WTC11 (cell line): ENCODE measurements at regions not wholly inside any gene's neighbourhood (a gene's known extent, or its start where the extent isn't known, plus 50 kb on each side); places are given as distances from the start of the nearest gene placed in this dataset.

Source experiments
- ATAC-seq: fragments of 200-7000 bp; cut with Tn5 transposase; 2 replicates; pipeline ENCODE4 v1.10.0; 2021; ENCODE audit warnings: mild to moderate bottlenecking, moderate library complexity
- CTCF ChIA-PET: fragments of 300-600 bp; sonication (Branson Sonifier 250); formaldehyde crosslinking; loops from one replicate; lab custom pipeline; 2021; ENCODE audit warnings: antibody characterized with exemption; lab: Charles Lee
- POLR2A ChIA-PET: fragments of 350-600 bp; sonication (Branson Sonifier 250); formaldehyde crosslinking; loops from one replicate; lab custom pipeline; 2021; ENCODE audit warnings: antibody characterized with exemption; lab: Charles Lee
- DNase-seq: peaks from one replicate; pipeline ENCODE4 v3.0.0; 2021; ENCODE audit warnings: low spot score
- H3K27ac Mint-ChIP-seq: 2 replicates; pipeline ENCODE4 v1.8.0; 2021; ENCODE audit warnings: mixed read lengths
- H3K27me3 Mint-ChIP-seq: 2 replicates; pipeline ENCODE4 v1.8.0; 2021; ENCODE audit warnings: low read depth, mild to moderate bottlenecking, moderate library complexity, mixed read lengths
- H3K36me3 Mint-ChIP-seq: 2 replicates; pipeline ENCODE4 v1.8.0; 2021; ENCODE audit warnings: mixed read lengths
- H3K4me1 Mint-ChIP-seq: 2 replicates; pipeline ENCODE4 v1.8.0; 2022; ENCODE audit warnings: mixed read lengths
- H3K4me3 Mint-ChIP-seq: 2 replicates; pipeline ENCODE4 v1.8.0; 2021; ENCODE audit warnings: mild to moderate bottlenecking, moderate library complexity, mixed read lengths
- H3K9me3 Mint-ChIP-seq: 2 replicates; pipeline ENCODE4 v1.8.0; 2021; ENCODE audit warnings: mixed read lengths
- CBFB ChIP-seq: sonication (generic); formaldehyde crosslinking; IDR thresholded peaks from 2 replicates; pipeline ENCODE4 v1.8.1; 2022; ENCODE audit warnings: mild to moderate bottlenecking, low read depth, missing genetic modification reagents
- CREB1 ChIP-seq: sonication (generic); formaldehyde crosslinking; IDR thresholded peaks from 2 replicates; pipeline ENCODE4 v1.8.0; 2023; ENCODE audit warnings: mild to moderate bottlenecking, missing genetic modification reagents
- E2F5 ChIP-seq: sonication (generic); formaldehyde crosslinking; IDR thresholded peaks from 2 replicates; pipeline ENCODE4 v1.8.1; 2022; ENCODE audit warnings: mild to moderate bottlenecking, moderate library complexity, missing genetic modification reagents
- ELF4 ChIP-seq: sonication (generic); formaldehyde crosslinking; IDR thresholded peaks from 2 replicates; pipeline ENCODE4 v1.8.1; 2022; ENCODE audit warnings: low read depth, mild to moderate bottlenecking, moderate library complexity, missing genetic modification reagents
- FOXK1 ChIP-seq: sonication (generic); formaldehyde crosslinking; IDR thresholded peaks from 2 replicates; pipeline ENCODE4 v1.8.0; 2022; ENCODE audit warnings: mild to moderate bottlenecking, moderate library complexity, missing genetic modification reagents
- GTF2I ChIP-seq: fragments of 250-450 bp; sonication (Bioruptor Pico); conservative IDR thresholded peaks from 2 replicates; pipeline ENCODE4 v1.4.0; 2021; ENCODE audit warnings: mild to moderate bottlenecking
- HMGA2 ChIP-seq: fragments of 250-450 bp; sonication (Bioruptor Pico); IDR thresholded peaks from 2 replicates; pipeline ENCODE4 v1.4.0; 2021; ENCODE audit warnings: mild to moderate bottlenecking, moderate library complexity
- MAX ChIP-seq: sonication (generic); formaldehyde crosslinking; IDR thresholded peaks from 2 replicates; pipeline ENCODE4 v1.8.0; 2022; ENCODE audit warnings: mild to moderate bottlenecking, missing genetic modification reagents
- NFE2L1 ChIP-seq: sonication (generic); formaldehyde crosslinking; IDR thresholded peaks from 2 replicates; pipeline ENCODE4 v1.8.1; 2023; ENCODE audit warnings: missing genetic modification reagents
- PRRX2 ChIP-seq: fragments of 250-450 bp; sonication (Bioruptor Pico); IDR thresholded peaks from 2 replicates; pipeline ENCODE4 v1.8.0; 2021; ENCODE audit warnings: mild to moderate bottlenecking
- SMAD3 ChIP-seq: sonication (generic); formaldehyde crosslinking; IDR thresholded peaks from 2 replicates; pipeline ENCODE4 v1.8.0; 2022; ENCODE audit warnings: missing genetic modification reagents, mild to moderate bottlenecking, borderline replicate concordance
- SMAD4 ChIP-seq: sonication (generic); formaldehyde crosslinking; IDR thresholded peaks from 2 replicates; pipeline ENCODE4 v1.8.0; 2022; ENCODE audit warnings: mild to moderate bottlenecking, missing genetic modification reagents
- TEAD4 ChIP-seq: sonication (generic); formaldehyde crosslinking; IDR thresholded peaks from 2 replicates; pipeline ENCODE4 v1.8.0; 2022; ENCODE audit warnings: mild to moderate bottlenecking, missing genetic modification reagents
- ZBTB21 ChIP-seq: sonication (generic); formaldehyde crosslinking; IDR thresholded peaks from 2 replicates; pipeline ENCODE4 v1.8.1; 2023; ENCODE audit warnings: mild to moderate bottlenecking, missing genetic modification reagents, borderline replicate concordance
- ZNF121 ChIP-seq: sonication (generic); formaldehyde crosslinking; IDR thresholded peaks from 2 replicates; pipeline ENCODE4 v1.8.0; 2023; ENCODE audit warnings: missing genetic modification reagents
- ZNF138 ChIP-seq: sonication (generic); formaldehyde crosslinking; conservative IDR thresholded peaks from 2 replicates; pipeline ENCODE4 v1.8.1; 2022; ENCODE audit warnings: mild to moderate bottlenecking, moderate library complexity, missing genetic modification reagents
- ZNF416 ChIP-seq: fragments of 250-450 bp; sonication (Bioruptor Pico); IDR thresholded peaks from 2 replicates; pipeline ENCODE4 v1.9.0; 2021; ENCODE audit warnings: mild to moderate bottlenecking, inconsistent platforms
- TF ChIP-seq, protein P1 (sequence below): fragments of 250-450 bp; sonication (Bioruptor Pico); IDR thresholded peaks from 2 replicates; pipeline ENCODE4 v1.9.0; 2021; ENCODE audit warnings: mild to moderate bottlenecking
- TF ChIP-seq, protein P2 (sequence below): fragments of 250-450 bp; sonication (Bioruptor Pico); IDR thresholded peaks from 2 replicates; pipeline ENCODE4 v2.1.2; 2022; ENCODE audit warnings: mild to moderate bottlenecking, moderate library complexity
- TF ChIP-seq, protein P3 (sequence below): sonication (generic); formaldehyde crosslinking; IDR thresholded peaks from 2 replicates; pipeline ENCODE4 v1.8.1; 2022; ENCODE audit warnings: low read depth, mild to moderate bottlenecking, moderate library complexity, missing genetic modification reagents, borderline replicate concordance
- TF ChIP-seq, protein P4 (sequence below): sonication (generic); formaldehyde crosslinking; IDR thresholded peaks from 2 replicates; pipeline ENCODE4 v1.8.1; 2023; ENCODE audit warnings: mild to moderate bottlenecking, moderate library complexity, missing genetic modification reagents
- TF ChIP-seq, protein P5 (sequence below): fragments of 250-450 bp; sonication (Bioruptor Pico); IDR thresholded peaks from 2 replicates; pipeline ENCODE4 v1.9.0; 2021; ENCODE audit warnings: moderate library complexity, mild to moderate bottlenecking, inconsistent platforms, borderline replicate concordance

GRCh38 chr16:51640196-51640595, 489.1 kb upstream of the SALL1 start:
- ATAC-seq (no peak), DNase-seq (no peak)
- peaks cover 43% of the 10 kb centered on the region for H3K4me1 Mint-ChIP-seq
- POLR2A ChIA-PET = interaction anchor here (0.6 kb wide), 1 partner anchor 1250 kb away, joined by 3 read pairs; no protein-coding TSS in a partner anchor
- peaks cover 13% of the 10 kb centered on the region; the same call in 1 of the 2 replicates for H3K9me3 Mint-ChIP-seq
- H3K4me3 Mint-ChIP-seq = no peak overlapping the region
- no peak overlapping the region for H3K27ac Mint-ChIP-seq
- H3K36me3 Mint-ChIP-seq = no peaks in the 10 kb centered on the region
- no peak for TF ChIP-seq MAX (CRISPR knock-in tag)
- no peak for TF ChIP-seq ZNF121 (CRISPR knock-in tag)
- no peak for TF ChIP-seq ZNF416 (CRISPR knock-in tag)
- TF ChIP-seq, protein P1, sequence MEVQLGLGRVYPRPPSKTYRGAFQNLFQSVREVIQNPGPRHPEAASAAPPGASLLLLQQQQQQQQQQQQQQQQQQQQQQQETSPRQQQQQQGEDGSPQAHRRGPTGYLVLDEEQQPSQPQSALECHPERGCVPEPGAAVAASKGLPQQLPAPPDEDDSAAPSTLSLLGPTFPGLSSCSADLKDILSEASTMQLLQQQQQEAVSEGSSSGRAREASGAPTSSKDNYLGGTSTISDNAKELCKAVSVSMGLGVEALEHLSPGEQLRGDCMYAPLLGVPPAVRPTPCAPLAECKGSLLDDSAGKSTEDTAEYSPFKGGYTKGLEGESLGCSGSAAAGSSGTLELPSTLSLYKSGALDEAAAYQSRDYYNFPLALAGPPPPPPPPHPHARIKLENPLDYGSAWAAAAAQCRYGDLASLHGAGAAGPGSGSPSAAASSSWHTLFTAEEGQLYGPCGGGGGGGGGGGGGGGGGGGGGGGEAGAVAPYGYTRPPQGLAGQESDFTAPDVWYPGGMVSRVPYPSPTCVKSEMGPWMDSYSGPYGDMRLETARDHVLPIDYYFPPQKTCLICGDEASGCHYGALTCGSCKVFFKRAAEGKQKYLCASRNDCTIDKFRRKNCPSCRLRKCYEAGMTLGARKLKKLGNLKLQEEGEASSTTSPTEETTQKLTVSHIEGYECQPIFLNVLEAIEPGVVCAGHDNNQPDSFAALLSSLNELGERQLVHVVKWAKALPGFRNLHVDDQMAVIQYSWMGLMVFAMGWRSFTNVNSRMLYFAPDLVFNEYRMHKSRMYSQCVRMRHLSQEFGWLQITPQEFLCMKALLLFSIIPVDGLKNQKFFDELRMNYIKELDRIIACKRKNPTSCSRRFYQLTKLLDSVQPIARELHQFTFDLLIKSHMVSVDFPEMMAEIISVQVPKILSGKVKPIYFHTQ (CRISPR knock-in tag) = no peak
- TF ChIP-seq GTF2I (CRISPR knock-in tag) = no peak
- TF ChIP-seq, protein P2, sequence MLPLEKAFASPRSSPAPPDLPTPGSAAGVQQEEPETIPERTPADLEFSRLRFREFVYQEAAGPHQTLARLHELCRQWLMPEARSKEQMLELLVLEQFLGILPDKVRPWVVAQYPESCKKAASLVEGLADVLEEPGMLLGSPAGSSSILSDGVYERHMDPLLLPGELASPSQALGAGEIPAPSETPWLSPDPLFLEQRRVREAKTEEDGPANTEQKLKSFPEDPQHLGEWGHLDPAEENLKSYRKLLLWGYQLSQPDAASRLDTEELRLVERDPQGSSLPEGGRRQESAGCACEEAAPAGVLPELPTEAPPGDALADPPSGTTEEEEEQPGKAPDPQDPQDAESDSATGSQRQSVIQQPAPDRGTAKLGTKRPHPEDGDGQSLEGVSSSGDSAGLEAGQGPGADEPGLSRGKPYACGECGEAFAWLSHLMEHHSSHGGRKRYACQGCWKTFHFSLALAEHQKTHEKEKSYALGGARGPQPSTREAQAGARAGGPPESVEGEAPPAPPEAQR (CRISPR knock-in tag) = no peak
- no peak for TF ChIP-seq PRRX2 (CRISPR knock-in tag)
- TF ChIP-seq, protein P3, sequence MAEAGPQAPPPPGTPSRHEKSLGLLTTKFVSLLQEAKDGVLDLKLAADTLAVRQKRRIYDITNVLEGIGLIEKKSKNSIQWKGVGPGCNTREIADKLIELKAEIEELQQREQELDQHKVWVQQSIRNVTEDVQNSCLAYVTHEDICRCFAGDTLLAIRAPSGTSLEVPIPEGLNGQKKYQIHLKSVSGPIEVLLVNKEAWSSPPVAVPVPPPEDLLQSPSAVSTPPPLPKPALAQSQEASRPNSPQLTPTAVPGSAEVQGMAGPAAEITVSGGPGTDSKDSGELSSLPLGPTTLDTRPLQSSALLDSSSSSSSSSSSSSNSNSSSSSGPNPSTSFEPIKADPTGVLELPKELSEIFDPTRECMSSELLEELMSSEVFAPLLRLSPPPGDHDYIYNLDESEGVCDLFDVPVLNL (CRISPR knock-in tag) = no peak
- TF ChIP-seq E2F5 (CRISPR knock-in tag) = no peak
- TF ChIP-seq, protein P4, sequence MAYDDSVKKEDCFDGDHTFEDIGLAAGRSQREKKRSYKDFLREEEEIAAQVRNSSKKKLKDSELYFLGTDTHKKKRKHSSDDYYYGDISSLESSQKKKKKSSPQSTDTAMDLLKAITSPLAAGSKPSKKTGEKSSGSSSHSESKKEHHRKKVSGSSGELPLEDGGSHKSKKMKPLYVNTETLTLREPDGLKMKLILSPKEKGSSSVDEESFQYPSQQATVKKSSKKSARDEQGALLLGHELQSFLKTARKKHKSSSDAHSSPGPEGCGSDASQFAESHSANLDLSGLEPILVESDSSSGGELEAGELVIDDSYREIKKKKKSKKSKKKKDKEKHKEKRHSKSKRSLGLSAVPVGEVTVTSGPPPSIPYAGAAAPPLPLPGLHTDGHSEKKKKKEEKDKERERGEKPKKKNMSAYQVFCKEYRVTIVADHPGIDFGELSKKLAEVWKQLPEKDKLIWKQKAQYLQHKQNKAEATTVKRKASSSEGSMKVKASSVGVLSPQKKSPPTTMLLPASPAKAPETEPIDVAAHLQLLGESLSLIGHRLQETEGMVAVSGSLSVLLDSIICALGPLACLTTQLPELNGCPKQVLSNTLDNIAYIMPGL (CRISPR knock-in tag) = no peak
- TF ChIP-seq TEAD4 (CRISPR knock-in tag) = no peak
- TF ChIP-seq ELF4 (CRISPR knock-in tag) = no peak
- no peak for TF ChIP-seq HMGA2 (CRISPR knock-in tag)
- TF ChIP-seq FOXK1 (CRISPR knock-in tag) = no peak
- peaks cover 16% of the 10 kb centered on the region for H3K27me3 Mint-ChIP-seq
- CTCF ChIA-PET = no interaction called here

- POLR2A ChIA-PET = no interaction called here
- ATAC-seq = no peak
- CTCF ChIA-PET = interaction anchor here (0.8 to 0.9 kb wide), 2 partner anchors 9 to 180 kb away, joined by 3 to 5 read pairs; no protein-coding TSS in a partner anchor
- TF ChIP-seq, protein P2 (CRISPR knock-in tag) = no peak
- TF ChIP-seq ZBTB21 (CRISPR knock-in tag) = no peak
- TF ChIP-seq NFE2L1 (CRISPR knock-in tag) = no peak
- TF ChIP-seq SMAD3 (CRISPR knock-in tag) = no peak
- no peak for TF ChIP-seq ZNF138
- TF ChIP-seq, protein P5, sequence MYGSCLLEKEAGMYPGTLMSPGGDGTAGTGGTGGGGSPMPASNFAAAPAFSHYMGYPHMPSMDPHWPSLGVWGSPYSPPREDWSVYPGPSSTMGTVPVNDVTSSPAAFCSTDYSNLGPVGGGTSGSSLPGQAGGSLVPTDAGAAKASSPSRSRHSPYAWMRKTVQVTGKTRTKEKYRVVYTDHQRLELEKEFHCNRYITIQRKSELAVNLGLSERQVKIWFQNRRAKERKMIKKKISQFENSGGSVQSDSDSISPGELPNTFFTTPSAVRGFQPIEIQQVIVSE (CRISPR knock-in tag) = no peak
- TF ChIP-seq SMAD4 (CRISPR knock-in tag) = no peak
- no peak for TF ChIP-seq CBFB (CRISPR knock-in tag)
- no peak for TF ChIP-seq CREB1 (CRISPR knock-in tag)
- TF ChIP-seq, protein P4 (CRISPR knock-in tag) = no peak
Observed at GRCh38 chr16:51638339-51639135, 487.5 kb upstream of the SALL1 start.

More at GRCh38 chr16:51638339-51639135, 487.5 kb upstream of the SALL1 start:
- peaks cover 18% of the 10 kb centered on the region for H3K27me3 Mint-ChIP-seq
- peaks cover 15% of the 10 kb centered on the region; the same call in 1 of the 2 replicates for H3K9me3 Mint-ChIP-seq
- H3K27ac Mint-ChIP-seq = no peak overlapping the region
- no peaks in the 10 kb centered on the region for H3K36me3 Mint-ChIP-seq
- no peak overlapping the region for H3K4me3 Mint-ChIP-seq
- no peak for DNase-seq
- H3K4me1 Mint-ChIP-seq = peaks cover 44% of the 10 kb centered on the region
